Esophagus mucosa (tissue), 1 donor: ENCODE measurements at regions not wholly inside any gene's neighbourhood (a gene's known extent, or its start where the extent isn't known, plus 50 kb on each side); places are given as distances from the start of the nearest gene placed in this dataset.

Source experiments
- ATAC-seq: fragments of 200-7000 bp; cut with Tn5 transposase; one replicate; pipeline ENCODE4 v1.9.1; 2020
- donor health status: DM: yes; HTN: yes; CAD: no.

GRCh38 chr6:3587660-3588059 is 130.8 kb upstream of the SLC22A23 start:
- ATAC-seq, result no peak

GRCh38 chr6:3585320-3585935 is 128.6 kb upstream of the SLC22A23 start:
- ATAC-seq, result peak; percentile 51

GRCh38 chr6:3584606-3585005 is 127.8 kb upstream of the SLC22A23 start:
- no peak for ATAC-seq

GRCh38 chr6:3581469-3581868 is 124.6 kb upstream of the SLC22A23 start:
- no peak for ATAC-seq

GRCh38 chr6:3579652-3580175 is 122.9 kb upstream of the SLC22A23 start:
- no peak for ATAC-seq

GRCh38 chr6:3578981-3579380 is 122.1 kb upstream of the SLC22A23 start:
- no peak for ATAC-seq

GRCh38 chr6:3577517-3577916 is 120.7 kb upstream of the SLC22A23 start:
- ATAC-seq, result no peak

GRCh38 chr6:3575701-3576100 is 118.9 kb upstream of the SLC22A23 start:
- ATAC-seq, result no peak

GRCh38 chr6:3575166-3575565 is 118.3 kb upstream of the SLC22A23 start:
- ATAC-seq, result no peak

- ATAC-seq, result no peak
Measured at GRCh38 chr6:3573670-3574069, 116.8 kb upstream of the SLC22A23 start.

- no peak for ATAC-seq
Measured at GRCh38 chr6:3571836-3572235, 115.0 kb upstream of the SLC22A23 start.

- ATAC-seq, result no peak
Measured at GRCh38 chr6:3571250-3571681, 114.4 kb upstream of the SLC22A23 start.

- no peak for ATAC-seq
Measured at GRCh38 chr6:3569816-3570215, 113.0 kb upstream of the SLC22A23 start.

GRCh38 chr6:3568396-3569082 is 111.7 kb upstream of the SLC22A23 start:
- no peak for ATAC-seq

- ATAC-seq, result no peak
Measured at GRCh38 chr6:3566812-3567211, 110.0 kb upstream of the SLC22A23 start.

- ATAC-seq, result no peak
Measured at GRCh38 chr6:3565291-3565690, 108.4 kb upstream of the SLC22A23 start.

GRCh38 chr6:3561725-3562124 is 104.9 kb upstream of the SLC22A23 start:
- ATAC-seq, result no peak

GRCh38 chr6:3560211-3560610 is 103.4 kb upstream of the SLC22A23 start:
- peak; percentile 22 for ATAC-seq

- peak; percentile 52 for ATAC-seq
Measured at GRCh38 chr6:3559561-3559960, 102.7 kb upstream of the SLC22A23 start.

GRCh38 chr6:3557336-3557735 is 100.5 kb upstream of the SLC22A23 start:
- no peak for ATAC-seq

- no peak for ATAC-seq
Measured at GRCh38 chr6:3553254-3553653, 96.4 kb upstream of the SLC22A23 start.

GRCh38 chr6:3551716-3552511 is 95.1 kb upstream of the SLC22A23 start:
- no peak for ATAC-seq

- ATAC-seq, result peak; percentile 100
Measured at GRCh38 chr6:3549314-3549940, 92.6 kb upstream of the SLC22A23 start.
